GM18517 (cell line): ENCODE measurements at regions not wholly inside any gene's neighbourhood (a gene's known extent, or its start where the extent isn't known, plus 50 kb on each side); places are given as distances from the start of the nearest gene placed in this dataset.
"Not testable (repeated sequence)": the region's sequence is repeated elsewhere in the genome, so short reads cannot be mapped to it uniquely, and the experiment has no call there.

Experiments
- ATAC-seq: cut with Tn5 transposase; IDR thresholded peaks from one replicate; pipeline ENCODE4 v1.9.1; 2021; ENCODE audit warnings: mild to moderate bottlenecking, moderate library complexity; ENCODE audit not compliant: unreplicated experiment

DNA sequence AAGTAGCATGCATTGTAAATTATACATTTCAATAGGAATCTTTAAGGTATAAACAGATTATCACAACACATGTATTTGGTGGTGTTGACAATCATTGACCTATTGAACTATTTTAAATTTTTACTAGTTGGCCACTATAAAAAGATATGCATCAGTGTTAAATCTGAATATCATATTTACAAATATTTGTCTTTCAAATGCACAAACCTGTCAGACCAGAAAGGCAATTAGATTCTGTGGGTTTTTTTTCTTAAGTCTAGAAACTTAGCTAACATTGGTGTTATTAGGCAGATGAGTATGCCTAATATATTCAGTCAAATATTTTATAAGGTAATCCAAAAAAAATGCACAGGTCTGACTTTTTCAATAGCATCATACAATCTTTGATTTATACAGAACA, 241.4 kb upstream of the DGKB start:
- ATAC-seq = no peak

DNA sequence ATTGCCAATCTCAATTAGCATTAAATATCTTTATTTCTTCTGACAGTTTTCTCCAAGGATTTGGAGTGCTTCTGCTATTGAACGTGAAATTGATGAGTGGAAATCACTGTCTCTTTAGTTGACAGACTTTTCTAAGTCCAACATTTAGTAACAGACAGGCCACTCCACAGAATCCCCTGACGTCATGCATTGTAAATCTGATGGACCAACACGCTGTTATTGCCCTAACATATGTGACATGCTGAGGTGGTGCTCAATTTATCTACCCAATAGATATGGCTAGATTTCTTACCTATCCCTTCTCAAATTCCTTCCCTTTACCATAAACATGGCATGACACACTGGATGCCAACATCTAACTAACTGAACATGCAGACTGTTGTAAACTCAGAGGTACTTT, 240.6 kb upstream of the DGKB start:
- ATAC-seq = no peak

DNA sequence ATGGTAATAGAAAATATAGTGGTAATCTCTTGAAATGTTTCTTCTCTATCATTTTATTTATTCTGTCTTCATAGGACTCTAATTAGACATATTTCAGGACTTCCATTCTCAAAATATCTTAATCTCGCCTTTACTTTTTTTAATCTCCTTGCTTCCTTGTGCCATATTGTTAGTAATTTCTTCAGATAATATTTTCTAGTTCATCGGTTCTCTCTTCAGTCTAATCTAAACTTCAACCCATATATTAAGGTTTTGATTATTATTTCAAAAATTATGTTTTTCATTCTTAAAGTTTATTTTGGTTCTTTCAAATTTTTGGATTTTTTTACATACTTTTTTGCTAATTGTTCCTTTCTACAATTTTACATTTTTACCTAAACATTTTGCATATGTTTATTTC, 237.9 kb upstream of the DGKB start:
- no peak for ATAC-seq

DNA sequence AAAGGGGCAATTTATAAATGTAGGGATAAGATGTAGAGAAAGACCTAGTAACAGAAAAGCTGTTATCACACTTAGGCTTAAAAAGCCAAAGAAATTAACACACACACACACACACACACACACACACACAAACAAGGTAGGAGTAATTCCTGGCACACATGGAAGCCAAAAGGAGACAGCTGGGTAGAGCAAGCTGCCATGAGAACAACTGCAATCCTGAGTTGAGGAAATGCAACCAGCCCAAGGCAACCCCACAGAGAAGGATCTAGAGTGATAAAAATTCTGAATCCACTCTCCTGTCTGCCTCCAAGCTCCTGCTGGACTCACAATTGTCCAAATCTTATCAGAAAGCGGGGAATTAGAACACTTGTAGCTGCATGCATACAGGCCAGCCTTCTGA, 229.1 kb upstream of the DGKB start:
- no peak for ATAC-seq

DNA sequence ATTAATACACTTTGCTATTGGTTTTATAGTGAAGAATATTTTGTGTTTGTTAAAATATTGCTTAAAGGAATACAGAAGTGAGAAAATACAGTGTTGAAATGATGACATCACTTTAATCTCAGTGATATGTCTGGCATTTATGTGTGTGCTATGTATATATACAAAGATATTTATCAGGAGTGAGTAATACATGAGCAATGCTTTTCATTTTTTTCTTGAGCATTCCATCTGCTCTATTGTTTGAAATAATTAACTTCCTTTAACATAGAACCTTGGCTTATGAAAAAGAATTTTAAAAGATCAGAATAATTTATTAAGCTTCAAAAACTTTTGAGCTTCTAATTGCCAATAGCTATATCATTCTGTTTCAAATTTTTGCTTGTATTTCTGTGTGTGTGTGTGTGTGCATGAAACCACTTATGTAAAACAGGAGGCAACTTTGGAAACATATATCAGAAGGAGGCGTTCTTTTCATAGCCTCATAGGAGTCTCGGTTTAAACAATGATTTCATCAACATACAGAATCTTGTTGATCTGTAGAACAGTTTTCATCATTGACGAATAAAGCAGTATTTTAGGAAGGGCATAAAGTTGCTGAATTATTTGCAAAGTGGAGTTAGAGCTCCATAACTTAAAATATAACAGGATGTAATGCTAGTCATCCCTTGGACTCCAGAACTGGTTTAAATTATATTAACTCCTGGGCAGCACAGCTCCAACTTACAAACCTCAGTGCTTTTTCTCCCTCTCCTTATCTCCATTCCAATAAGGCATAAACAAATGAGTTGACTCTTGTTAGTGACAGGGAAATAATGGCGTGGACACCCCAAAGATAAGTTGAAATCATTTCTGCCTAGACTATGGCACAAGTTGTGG, 228.4 kb upstream of the DGKB start:
- ATAC-seq = no peak

DNA sequence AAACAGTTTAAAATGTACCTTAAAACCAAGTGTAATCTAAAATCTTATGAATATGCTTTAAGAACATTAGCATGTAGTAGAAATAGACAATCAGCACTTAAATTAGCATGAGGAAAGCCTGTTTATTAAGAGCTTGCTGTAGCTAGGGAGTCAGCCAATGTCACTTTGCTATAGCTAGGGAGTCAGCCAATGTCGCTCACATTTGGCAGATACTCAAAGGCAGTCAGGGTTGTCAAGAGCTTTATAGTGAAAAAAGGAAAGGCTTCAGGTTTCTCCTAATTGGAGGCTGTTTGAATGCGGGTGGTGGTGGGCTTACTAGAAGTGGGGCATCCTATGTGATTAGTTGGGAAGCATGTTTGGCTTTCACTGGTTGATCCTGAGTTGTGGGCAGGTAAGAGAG, 226.2 kb upstream of the DGKB start:
- no peak for ATAC-seq

DNA sequence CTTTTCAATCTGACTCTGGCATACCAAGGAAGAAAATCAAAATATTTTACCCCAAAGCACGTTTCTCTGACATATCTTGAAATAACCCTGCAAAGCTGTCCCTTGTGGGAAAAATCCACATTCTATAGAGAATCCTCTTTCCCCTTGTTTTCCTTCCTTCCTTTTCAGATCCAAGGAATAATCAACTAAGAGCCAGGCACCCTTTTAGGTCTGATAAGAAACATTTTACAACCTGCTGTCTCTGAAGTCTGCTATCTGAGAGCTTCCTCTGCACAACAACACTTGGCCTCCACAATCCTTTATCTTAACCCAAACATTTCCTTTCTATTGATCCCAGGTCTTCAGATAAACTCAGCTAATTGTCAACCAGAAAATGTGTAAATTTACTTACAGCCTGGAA, 224.1 kb upstream of the DGKB start:
- not testable (repeated sequence) for ATAC-seq

DNA sequence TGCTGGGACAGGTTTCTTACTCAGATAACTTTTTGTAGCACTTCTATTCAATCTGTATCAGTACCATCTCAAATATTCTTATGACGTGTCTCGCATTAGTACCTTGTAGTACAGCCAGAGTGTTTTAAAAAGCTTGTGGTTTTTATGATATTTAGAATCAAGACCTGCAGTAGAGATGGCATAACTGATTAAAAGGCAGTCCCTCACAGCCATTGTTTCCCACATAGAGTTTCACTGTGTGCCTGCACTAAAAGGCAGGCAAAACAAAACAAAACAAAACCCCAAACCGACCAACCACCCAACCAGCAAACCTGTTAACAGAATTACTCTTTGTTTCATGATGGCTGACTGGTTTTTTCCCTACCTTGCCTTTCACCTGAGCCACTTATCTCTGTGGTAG, 221.3 kb upstream of the DGKB start:
- ATAC-seq = no peak

DNA sequence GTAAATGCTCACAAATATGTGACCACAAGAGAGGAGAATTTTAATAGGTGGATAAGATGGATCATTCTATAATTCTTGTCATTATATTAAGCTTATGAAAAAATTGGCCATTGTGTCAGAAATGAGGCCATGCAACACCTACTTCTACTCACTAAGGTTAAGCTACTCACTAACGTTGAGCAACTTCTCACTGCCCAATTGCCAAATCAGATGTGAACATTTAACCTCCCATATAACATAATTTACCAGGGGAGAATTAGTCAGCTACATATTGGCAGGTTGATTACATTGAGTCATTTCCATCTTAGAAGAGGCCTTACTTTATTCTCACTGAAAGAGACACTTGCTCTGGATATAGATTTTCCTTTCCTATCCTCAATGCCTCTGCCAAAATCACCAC, 211.2 kb upstream of the DGKB start:
- no peak for ATAC-seq

DNA sequence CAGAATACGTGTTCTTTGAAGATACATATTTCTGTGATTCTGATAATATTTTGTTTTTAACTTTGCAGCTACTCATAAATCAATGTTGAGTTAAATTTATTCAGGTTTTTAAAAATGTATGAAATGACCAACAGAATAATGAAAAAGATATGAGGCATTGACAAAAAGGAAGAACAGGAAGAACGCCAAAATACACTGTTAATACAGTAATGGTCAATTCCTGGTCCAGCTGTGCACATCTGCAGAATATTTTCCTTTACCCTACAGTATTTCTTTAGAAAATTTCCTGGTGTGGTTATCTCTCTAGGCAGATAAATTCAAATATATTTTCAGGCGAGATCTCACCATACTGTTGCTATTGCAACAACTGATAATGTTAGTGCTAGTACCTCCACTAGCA, 203.2 kb upstream of the DGKB start:
- no peak for ATAC-seq

DNA sequence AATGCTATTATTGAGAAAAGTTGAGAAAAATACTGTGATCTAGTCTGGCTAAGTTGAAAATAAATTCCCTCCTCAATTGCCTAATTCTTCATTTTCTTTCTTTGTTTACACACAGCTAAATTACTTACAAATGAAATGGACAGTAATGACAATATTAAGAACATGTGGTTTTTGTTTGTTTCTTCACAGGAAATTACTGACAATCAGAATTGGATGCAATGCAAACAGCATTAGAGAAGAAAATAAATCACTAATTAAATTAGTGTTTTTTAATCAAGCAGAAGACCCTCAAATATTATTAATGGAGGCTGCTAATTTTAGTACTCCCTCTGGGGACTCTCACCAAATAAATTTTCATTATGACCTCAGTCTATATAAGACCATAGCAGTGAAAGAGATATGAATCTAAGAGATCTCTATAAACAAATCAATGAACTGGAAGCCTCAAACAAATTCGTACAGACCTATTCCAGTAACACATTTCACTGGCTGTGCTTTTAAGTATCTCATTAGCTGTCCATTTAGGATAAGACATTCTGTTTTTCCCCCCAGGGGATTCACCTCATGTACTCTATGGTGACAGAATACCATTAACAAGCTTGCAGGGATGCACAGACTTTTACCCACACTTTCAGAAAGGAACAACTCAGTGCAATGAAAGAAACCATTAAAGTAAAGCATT, 202.0 kb upstream of the DGKB start:
- no peak for ATAC-seq

DNA sequence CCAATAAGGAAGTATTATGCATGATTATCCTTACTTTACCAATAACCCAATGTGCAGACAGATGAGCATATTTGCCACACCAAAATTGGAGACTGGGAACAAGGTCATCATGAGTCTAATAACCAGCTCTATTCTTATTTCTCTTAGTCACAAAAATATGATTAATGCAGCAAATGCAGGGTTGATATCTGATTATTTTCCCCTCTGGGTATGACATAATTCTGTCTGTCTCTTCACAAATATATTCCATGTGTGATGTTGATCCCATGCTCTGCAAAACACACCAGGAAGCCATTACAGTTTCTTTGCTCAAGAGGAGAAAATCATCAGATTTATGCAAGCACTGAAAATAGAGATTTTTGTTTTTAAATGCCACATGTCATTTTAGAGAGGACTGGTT, 196.5 kb upstream of the DGKB start:
- no peak for ATAC-seq

DNA sequence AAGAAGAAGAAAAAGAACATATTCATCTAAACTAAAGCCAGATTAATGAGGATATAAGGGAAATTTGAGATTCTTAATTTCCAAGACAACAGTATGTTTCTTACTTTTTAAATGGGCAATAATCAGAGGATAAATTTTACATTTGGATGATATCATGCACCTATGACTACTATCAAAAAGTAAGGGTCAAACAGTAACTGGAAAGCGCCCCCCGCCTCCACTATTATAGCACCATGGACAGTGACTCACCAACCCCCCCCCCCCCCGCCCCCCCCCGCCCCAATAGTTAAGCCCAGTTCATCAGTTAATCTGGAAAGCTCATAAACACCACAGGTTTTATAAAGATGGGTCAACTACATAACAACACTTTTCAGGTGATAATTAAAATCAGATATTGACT, 194.3 kb upstream of the DGKB start:
- no peak for ATAC-seq

DNA sequence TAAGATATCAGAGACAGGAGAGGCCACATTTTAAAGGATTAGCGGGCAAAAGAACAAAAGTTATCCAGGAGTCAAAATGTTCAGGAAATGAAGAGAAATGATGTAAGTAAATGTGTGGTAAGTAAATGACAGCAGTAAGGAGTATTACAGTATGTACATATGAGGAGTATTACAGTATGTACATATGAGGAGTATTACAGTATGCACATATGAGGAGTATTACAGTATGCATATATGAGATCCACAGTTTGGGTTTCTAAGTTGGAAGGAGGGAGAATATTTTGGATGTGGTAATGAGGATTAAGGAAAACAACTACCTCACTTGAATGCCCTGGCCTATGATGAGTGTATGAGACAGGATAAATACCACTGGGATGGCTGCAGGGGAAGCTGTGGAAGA, 192.4 kb upstream of the DGKB start:
- no peak for ATAC-seq

DNA sequence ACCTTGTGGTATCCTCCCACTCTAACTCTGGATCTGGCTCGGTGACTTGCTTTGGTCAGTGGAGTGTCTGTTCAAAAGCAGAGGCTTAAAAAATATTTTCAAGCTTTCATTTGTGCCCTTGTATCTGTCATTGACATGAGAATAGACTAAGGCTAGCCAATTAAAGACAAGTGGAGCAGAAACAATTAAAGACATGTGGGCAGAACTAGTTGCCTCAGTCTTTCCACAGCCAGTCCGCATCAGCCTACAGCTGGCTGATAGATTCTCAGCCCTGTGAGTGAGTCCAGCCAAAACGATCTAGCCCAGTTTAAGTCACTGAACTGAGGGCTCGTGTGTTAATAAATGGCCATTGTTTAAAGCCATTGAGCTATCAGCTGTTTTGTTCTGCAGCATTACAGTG, 185.2 kb upstream of the DGKB start:
- no peak for ATAC-seq

DNA sequence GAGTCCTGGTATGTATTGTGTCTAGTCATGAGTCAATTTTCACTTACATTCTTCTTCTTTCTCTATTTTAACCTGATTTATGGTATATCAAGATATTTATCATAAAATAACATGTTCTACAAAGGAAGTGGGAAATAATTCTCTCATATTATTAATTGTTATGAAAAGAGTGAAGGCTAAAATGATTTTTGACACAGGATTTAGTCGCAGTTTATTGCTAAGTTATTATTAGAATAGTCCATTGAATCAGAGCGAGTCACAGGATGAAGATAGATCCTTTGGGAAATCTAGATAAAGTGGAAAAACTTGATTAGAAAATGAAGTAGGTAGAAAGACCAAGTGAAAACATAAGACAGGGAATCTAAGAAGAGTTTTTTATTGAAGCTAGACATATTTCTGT, 184.3 kb upstream of the DGKB start:
- ATAC-seq = no peak

DNA sequence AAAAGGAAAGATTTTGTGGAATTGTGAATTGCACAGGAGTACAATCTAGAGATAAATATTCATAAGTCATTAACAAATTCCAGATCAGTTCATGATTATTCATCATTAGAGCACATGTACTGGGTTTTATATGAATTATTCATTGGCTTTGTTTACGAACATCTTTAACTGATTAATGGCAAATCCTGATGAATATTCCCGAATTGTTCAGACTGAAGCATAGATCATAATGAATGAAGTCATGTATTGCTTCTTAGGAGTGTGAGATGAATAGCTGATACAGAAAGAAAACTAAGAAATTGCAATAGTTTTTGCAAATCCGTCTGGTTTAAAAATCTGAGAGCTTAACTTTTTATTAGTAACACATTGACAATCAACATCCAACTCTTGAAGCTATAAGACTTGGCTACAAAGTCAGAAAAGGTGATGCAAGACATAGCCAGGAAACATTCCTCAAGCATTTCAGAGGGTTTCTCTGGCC, 183.6 kb upstream of the DGKB start:
- ATAC-seq = no peak

DNA sequence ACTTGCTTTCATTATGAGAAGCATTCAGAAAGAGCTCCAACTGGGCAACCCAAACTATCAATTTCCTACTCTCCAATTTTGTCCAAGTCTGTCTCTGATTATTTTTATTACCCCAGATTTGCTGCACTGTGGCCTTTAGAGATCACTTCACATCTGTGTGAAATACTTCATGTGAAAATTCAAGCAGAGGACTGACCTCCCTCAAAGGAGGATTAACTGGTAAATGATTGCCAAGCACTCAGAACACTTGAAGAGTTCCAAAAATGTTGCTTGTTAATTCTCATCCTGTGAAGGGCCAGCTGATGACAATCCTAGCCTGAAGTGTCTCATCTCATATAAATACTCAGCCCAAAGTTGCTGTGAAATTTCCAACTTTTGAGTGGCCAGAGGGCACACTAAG, 182.8 kb upstream of the DGKB start:
- ATAC-seq = no peak

DNA sequence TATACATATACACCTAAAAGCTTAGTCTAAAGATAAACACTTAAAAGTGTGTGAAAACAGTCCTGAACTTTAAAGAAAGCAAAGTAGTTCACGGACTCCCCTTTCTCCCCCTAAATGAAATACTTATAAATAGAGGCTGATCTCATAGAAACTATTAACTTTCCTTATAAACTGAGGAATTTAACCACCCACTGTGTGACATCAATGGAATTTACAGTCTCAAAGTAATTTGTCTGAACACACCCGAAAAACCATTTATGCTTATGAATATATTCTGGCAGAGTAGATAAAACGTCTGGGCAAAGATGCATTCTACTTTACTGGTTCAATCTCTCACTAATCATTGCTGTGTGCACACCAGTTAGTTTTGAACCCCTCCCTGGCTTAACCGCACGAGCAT, 181.8 kb upstream of the DGKB start:
- no peak for ATAC-seq

DNA sequence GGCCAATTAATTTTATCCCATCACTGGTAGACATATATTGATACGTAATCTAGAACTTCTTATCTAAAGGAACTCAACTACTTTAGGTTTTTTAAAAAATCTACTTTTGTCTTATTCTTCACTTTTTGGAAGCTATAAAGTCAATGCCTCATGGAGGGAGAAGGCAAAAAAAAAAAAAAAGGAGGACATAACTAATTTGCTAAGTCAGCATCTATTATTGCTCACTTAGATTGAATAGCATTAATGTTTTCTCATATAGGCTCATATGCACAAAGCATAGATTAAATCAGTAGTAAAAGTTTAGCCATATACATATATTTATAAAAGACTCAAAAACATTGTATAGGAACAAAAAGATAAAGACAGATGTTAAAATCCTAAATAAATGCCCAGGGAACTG, 179.3 kb upstream of the DGKB start:
- no peak for ATAC-seq

DNA sequence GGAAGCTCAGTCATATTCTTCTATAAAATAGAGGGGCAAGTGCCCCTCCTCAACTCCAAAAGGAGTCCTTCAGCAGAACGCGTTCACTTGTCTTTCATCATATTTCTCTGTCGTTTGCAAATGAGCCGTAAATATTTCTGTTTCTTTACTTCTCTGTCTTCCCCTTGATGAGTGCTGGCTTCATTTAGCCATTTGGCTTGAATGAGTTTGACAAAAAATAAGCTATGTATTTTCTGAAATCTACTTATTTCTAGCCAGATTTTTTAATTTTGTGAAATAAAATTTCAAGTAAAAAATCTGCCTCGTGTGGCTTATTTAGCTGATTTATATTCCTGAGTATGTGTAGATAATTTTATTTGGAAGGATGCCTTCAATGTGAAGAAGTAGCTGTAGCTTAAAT, 170.8 kb upstream of the DGKB start:
- ATAC-seq = no peak

DNA sequence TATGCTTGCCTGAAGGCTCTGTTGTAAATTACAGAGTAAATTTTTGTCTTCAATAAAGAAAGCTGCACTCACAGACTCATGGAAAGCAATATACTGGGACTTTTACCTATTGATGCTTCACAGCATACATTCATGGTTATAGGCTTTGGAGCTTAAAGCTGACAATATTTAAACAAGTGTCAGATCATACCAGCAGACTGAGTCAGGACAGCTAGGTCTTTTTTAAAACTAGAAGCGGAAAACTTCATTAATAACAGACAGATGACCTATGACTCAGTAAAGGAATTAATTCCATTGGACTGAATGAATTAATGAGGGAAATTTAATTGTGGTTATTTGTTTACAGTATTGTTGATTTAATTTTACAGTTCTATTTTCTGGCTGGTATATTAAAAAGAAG, 165.8 kb upstream of the DGKB start:
- ATAC-seq = no peak

DNA sequence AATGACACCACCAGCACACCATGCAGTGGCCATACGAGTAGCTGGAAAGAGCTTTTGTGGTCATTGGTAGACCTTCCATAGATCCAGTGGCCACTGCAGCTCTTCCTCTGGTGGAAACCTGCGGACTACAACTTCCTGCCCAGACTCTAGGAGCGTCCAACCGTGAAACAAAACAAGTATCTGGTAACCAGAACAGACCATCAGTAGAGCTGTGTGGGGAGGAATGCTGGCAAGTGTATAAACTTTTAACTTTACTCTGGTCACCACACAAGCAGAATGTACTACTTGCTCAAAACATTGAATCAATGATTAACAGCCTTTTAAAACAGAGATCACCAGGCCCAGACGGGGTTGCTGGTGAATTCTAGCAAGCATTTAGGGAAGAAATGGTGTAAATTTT, 154.7 kb upstream of the DGKB start:
- no peak for ATAC-seq
